ENCODE measurements at regions not wholly inside any gene's neighbourhood (a gene's known extent, or its start where the extent isn't known, plus 50 kb on each side); places are given as distances from the start of the nearest gene placed in this dataset.
"Not testable (repeated sequence)": the region's sequence is repeated elsewhere in the genome, so short reads cannot be mapped to it uniquely, and the experiment has no call there.

DNA sequence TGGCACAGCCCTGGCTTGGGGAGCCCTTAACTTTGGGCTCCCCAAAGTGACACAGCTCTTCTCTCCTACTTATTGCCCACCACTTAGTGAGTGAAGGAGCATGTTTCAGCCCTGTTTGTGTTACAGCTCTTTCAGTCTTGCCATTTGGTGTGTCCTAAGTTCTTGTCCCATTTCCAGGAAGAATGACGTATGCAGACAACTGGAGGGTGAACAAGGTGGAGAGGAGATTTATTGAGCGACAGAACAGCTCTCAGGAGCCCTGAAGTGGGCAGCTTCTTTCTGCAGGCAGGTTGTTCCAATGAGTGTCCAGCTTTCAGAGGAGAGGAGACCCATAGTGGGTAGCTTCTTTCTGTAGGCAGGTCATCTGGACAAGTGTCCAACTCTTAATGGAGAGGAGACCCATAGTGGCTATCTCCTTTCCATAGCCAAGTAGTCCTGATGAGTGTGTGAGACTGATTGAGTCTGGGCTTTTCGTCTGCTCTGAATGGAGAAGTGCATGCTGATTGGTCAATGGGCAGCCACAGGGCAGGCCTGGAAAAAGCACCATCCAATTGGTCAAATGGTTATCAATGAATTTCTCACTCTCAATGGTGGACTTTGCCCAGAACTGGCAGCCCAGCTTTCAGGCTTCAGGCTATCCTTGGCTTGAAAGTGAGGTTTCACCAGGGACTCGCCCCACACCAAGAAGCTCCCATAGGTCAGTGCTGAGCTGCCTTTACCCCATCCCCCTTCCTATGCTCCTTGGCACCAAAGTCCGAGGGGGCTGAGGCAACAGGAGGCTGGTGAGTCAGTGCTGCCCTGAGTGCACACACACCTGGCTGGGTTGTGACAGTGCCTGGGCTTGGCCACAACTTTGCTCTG lies 688.2 kb downstream of the NYAP2 start:
- Histone ChIP-seq H3K4me3 (ENCODE audit: low read length) (no peak overlapping the region), H3K27me3 (ENCODE audit: insufficient read depth, low read length, poor library complexity, severe bottlenecking) (no peaks in the 10 kb centered on the region), H3K36me3 (ENCODE audit: insufficient read depth, low read length) (no peaks in the 10 kb centered on the region), H3K9me3 (ENCODE audit: low read length) (no peaks in the 10 kb centered on the region), H3K4me1 (ENCODE audit: insufficient read depth, low read length) (no peaks in the 10 kb centered on the region), H3K27ac (ENCODE audit: low read depth, low read length) (no peak overlapping the region)
- Mint-ChIP-seq H3K27ac (no peak overlapping the region), H3K4me3 (no peak overlapping the region), H3K9me3 (peaks cover 0 to 3% (median 0%) of the 10 kb centered on the region in 5 donors), H3K27me3 (peaks cover 0 to 2% of the 10 kb centered on the region in 2 donors), H3K4me1 (no peaks in the 10 kb centered on the region), H3K36me3 (no peaks in the 10 kb centered on the region)
- no peak for DNase-seq
- CTCF ChIA-PET, result no interaction called here
- POLR2A ChIA-PET, result no interaction called here

DNA sequence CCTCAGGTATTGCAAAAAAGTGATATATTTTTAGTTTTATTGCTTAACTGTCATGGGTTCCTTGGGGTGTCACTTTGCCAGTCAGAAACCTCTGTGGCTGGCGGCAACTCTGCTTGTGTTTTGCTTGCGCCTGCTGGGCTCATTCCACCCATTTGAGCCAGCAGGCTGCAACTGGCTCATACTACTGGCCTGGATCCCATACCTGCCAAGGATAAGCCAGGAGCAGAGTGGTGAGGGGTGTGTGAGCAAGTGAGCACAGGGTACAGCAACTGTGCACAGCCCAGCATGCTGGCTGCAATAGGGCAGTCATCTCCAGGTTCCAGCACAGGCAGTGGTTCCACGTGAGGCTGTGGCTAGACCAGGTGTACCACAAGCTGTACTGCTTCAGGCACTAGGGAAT lies 687.5 kb downstream of the NYAP2 start:
- Histone ChIP-seq H3K27ac (ENCODE audit: low read depth, low read length) (no peak overlapping the region), H3K36me3 (ENCODE audit: insufficient read depth, low read length) (no peaks in the 10 kb centered on the region), H3K4me3 (ENCODE audit: low read length) (no peak overlapping the region), H3K4me1 (ENCODE audit: insufficient read depth, low read length) (no peaks in the 10 kb centered on the region), H3K9me3 (ENCODE audit: low read length) (no peaks in the 10 kb centered on the region), H3K27me3 (ENCODE audit: insufficient read depth, low read length, poor library complexity, severe bottlenecking) (no peaks in the 10 kb centered on the region)
- no peak overlapping the region for H3K27ac Mint-ChIP-seq
- peaks cover 0 to 2% of the 10 kb centered on the region in 2 donors for H3K27me3 Mint-ChIP-seq
- no peaks in the 10 kb centered on the region for H3K36me3 Mint-ChIP-seq
- H3K9me3 Mint-ChIP-seq, result no peaks in the 10 kb centered on the region
- CTCF ChIA-PET, result no interaction called here
- DNase-seq, result no peak
- no peaks in the 10 kb centered on the region for H3K4me1 Mint-ChIP-seq
- no peak overlapping the region for H3K4me3 Mint-ChIP-seq
- POLR2A ChIA-PET, result no interaction called here

DNA sequence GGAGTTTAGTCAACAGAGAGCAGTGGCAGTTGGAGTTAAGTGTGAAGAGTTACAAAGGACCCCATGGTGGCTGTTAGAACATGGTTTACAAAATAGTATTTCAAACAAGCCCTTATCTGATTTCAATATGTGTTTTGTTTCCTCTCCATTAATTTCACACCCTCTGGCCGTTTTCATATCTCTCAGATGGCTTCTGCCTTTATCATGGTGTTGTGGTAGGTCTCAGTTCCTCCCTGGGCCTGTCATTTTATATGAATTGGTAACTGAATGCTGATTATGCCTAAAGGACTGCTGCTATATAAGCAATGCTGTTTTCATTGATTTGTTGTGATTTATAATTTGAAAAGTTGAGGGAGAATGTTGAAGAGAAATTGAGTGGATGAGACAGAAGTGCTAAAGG lies 686.7 kb downstream of the NYAP2 start:
- Histone ChIP-seq H3K4me3 (ENCODE audit: low read length) (no peak overlapping the region), H3K9me3 (ENCODE audit: low read length) (no peaks in the 10 kb centered on the region), H3K36me3 (ENCODE audit: insufficient read depth, low read length) (no peaks in the 10 kb centered on the region), H3K27me3 (ENCODE audit: insufficient read depth, low read length, poor library complexity, severe bottlenecking) (no peaks in the 10 kb centered on the region), H3K4me1 (ENCODE audit: insufficient read depth, low read length) (no peaks in the 10 kb centered on the region), H3K27ac (ENCODE audit: low read depth, low read length) (no peak overlapping the region)
- DNase-seq, result no peak
- Mint-ChIP-seq H3K36me3 (no peaks in the 10 kb centered on the region), H3K27ac (no peak overlapping the region), H3K27me3 (no peaks in the 10 kb centered on the region), H3K4me3 (no peak overlapping the region), H3K4me1 (no peaks in the 10 kb centered on the region), H3K9me3 (no peaks in the 10 kb centered on the region)
- CTCF ChIA-PET, result no interaction called here
- POLR2A ChIA-PET, result no interaction called here

DNA sequence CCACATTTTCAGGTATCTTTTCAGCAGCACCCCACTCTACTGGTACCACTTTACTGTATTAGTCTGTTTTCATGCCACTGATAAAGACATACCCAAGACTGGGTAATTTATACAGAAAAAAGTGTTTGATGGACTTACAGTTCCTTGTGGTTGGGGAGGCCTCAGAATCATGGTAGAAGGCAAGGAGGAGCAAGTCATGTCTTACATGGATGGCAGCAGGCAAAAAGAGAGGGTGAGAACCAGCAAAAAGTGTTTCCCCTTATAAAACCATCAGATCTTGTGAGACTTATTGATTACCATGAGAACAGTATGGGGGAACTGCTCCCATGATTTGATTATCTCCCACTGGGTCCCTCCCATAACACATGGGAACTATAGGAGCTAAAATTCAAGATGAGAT lies 685.9 kb downstream of the NYAP2 start:
- H3K4me3 ChIP-seq (ENCODE audit: low read length); DNase-seq; CTCF ChIA-PET; H3K36me3 ChIP-seq (ENCODE audit: insufficient read depth, low read length); POLR2A ChIA-PET; H3K9me3 Mint-ChIP-seq; H3K9me3 ChIP-seq (ENCODE audit: low read length); H3K27me3 ChIP-seq (ENCODE audit: insufficient read depth, low read length, poor library complexity, severe bottlenecking); H3K27me3 Mint-ChIP-seq; H3K4me1 Mint-ChIP-seq; H3K36me3 Mint-ChIP-seq; H3K27ac Mint-ChIP-seq; H3K27ac ChIP-seq (ENCODE audit: low read depth, low read length); H3K4me1 ChIP-seq (ENCODE audit: insufficient read depth, low read length): not testable (repeated sequence)
- peak overlapping the region in 1 of 7 donors; percentile 32 for H3K4me3 Mint-ChIP-seq

DNA sequence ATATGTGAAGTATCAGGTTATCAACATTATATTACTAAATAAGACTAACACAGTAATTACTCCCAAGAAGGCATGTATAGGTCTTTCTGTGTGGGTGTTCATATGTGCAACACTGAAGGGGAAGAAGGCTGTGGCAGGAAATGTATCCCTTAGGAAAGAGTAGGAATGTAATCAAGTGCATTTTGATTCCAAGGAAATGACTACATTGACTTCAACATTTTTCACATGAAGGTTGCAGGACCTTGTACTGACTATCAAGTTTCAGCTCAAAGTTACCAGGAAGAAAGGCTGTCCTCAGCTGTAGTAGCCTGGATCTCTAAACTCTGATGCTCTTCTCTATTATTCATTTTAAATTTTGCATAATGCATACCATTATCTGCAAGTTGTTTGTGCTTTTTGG lies 680.8 kb downstream of the NYAP2 start:
- ChIA-PET POLR2A (no interaction called here), CTCF (no interaction called here)
- Histone ChIP-seq H3K4me3 (ENCODE audit: low read length) (no peak overlapping the region), H3K4me1 (ENCODE audit: insufficient read depth, low read length) (no peaks in the 10 kb centered on the region), H3K27ac (ENCODE audit: low read depth, low read length) (no peak overlapping the region), H3K9me3 (ENCODE audit: low read length) (no peaks in the 10 kb centered on the region), H3K27me3 (ENCODE audit: insufficient read depth, low read length, poor library complexity, severe bottlenecking) (no peaks in the 10 kb centered on the region), H3K36me3 (ENCODE audit: insufficient read depth, low read length) (no peaks in the 10 kb centered on the region)
- Mint-ChIP-seq H3K27me3 (no peaks in the 10 kb centered on the region), H3K36me3 (no peaks in the 10 kb centered on the region), H3K27ac (no peak overlapping the region), H3K4me3 (no peak overlapping the region), H3K9me3 (no peaks in the 10 kb centered on the region), H3K4me1 (no peaks in the 10 kb centered on the region)
- DNase-seq, result no peak

DNA sequence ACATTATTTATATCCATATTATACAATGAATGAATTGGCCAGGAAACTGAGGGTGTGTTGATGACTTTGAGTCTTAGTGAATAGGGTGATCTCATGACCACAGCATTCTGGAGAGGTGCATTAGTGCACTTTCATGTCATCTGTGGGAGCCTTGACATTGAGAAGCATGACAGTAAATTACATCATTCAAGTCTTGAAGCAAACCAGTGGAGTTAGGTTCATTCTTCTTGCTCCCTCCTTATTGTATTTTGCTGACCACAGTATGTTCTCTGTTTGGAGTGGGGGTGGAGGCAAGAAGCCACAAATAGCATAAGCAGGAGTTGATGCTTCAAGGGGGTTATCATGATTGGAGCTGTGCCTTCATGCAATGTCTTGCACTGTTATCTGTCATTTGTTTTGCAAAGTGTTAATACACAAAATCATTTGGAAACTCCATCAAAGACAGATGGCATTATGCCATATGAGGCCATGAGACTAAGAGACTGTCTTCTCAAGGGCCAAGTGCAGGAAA lies 680.2 kb downstream of the NYAP2 start:
- no peak overlapping the region for H3K4me3 ChIP-seq (ENCODE audit: low read length)
- Mint-ChIP-seq H3K27me3 (no peaks in the 10 kb centered on the region), H3K27ac (no peak overlapping the region), H3K36me3 (no peaks in the 10 kb centered on the region), H3K4me1 (no peaks in the 10 kb centered on the region), H3K9me3 (no peaks in the 10 kb centered on the region), H3K4me3 (no peak overlapping the region)
- H3K9me3 ChIP-seq (ENCODE audit: low read length), result no peaks in the 10 kb centered on the region
- no peak overlapping the region for H3K27ac ChIP-seq (ENCODE audit: low read depth, low read length)
- ChIA-PET POLR2A (no interaction called here), CTCF (no interaction called here)
- H3K4me1 ChIP-seq (ENCODE audit: insufficient read depth, low read length), result no peaks in the 10 kb centered on the region
- no peaks in the 10 kb centered on the region for H3K36me3 ChIP-seq (ENCODE audit: insufficient read depth, low read length)
- DNase-seq, result no peak
- no peaks in the 10 kb centered on the region for H3K27me3 ChIP-seq (ENCODE audit: insufficient read depth, low read length, poor library complexity, severe bottlenecking)

DNA sequence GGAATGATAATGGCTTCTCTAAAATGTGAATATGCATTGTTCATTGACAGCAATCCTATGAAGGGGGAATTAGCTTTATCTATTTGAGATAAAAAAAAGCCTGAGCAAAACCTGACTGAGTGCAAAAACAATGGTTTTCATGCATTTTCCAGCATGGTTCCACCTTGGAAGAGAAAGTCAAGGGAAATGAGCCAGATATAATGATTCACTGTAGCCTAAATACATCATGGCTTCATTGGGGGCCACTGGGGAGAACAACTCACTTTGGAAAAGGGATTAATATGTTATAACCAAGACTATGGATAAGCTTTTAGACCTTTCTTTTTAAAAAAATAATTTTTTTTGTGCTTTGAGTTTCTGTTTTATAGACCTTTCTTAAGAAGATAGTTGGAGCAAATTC lies 679.7 kb downstream of the NYAP2 start:
- H3K4me3 Mint-ChIP-seq, result no peak overlapping the region
- no peaks in the 10 kb centered on the region for H3K27me3 Mint-ChIP-seq
- no peaks in the 10 kb centered on the region for H3K4me1 Mint-ChIP-seq
- POLR2A ChIA-PET, result no interaction called here
- no peaks in the 10 kb centered on the region for H3K9me3 ChIP-seq (ENCODE audit: low read length)
- no peak overlapping the region for H3K27ac Mint-ChIP-seq
- no peaks in the 10 kb centered on the region for H3K4me1 ChIP-seq (ENCODE audit: insufficient read depth, low read length)
- H3K27ac ChIP-seq (ENCODE audit: low read depth, low read length), result no peak overlapping the region
- CTCF ChIA-PET, result no interaction called here
- DNase-seq, result no peak
- H3K36me3 ChIP-seq (ENCODE audit: insufficient read depth, low read length), result no peaks in the 10 kb centered on the region
- H3K36me3 Mint-ChIP-seq, result no peaks in the 10 kb centered on the region
- H3K27me3 ChIP-seq (ENCODE audit: insufficient read depth, low read length, poor library complexity, severe bottlenecking), result no peaks in the 10 kb centered on the region
- H3K9me3 Mint-ChIP-seq, result no peaks in the 10 kb centered on the region
- no peak overlapping the region for H3K4me3 ChIP-seq (ENCODE audit: low read length)

DNA sequence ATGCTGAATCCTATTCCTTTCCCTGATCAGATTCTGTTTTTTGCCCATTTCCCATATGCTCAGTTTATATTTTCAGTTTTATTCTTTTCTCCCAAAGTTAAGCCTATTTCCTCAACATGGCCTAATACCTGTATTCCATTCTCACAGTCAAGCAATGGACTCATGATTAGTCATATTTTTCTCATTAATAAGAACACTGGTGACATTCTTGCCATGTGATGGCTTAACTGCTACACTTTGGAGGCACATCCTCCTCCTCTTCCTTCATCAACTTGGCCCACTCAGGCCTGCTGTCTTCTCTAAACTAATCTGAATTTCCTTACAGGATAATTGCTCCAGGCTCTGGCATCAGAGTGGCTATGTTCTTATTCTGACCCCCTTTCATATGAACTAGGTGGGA lies 679.2 kb downstream of the NYAP2 start:
- DNase-seq, result no peak
- ChIA-PET CTCF (no interaction called here), POLR2A (no interaction called here)
- no peaks in the 10 kb centered on the region for H3K4me1 Mint-ChIP-seq
- H3K4me3 Mint-ChIP-seq, result no peak overlapping the region
- no peaks in the 10 kb centered on the region for H3K36me3 Mint-ChIP-seq
- no peaks in the 10 kb centered on the region for H3K36me3 ChIP-seq (ENCODE audit: insufficient read depth, low read length)
- H3K4me1 ChIP-seq (ENCODE audit: insufficient read depth, low read length), result no peaks in the 10 kb centered on the region
- no peak overlapping the region for H3K27ac ChIP-seq (ENCODE audit: low read depth, low read length)
- H3K27me3 Mint-ChIP-seq, result no peaks in the 10 kb centered on the region
- H3K27me3 ChIP-seq (ENCODE audit: insufficient read depth, low read length, poor library complexity, severe bottlenecking), result no peaks in the 10 kb centered on the region
- no peak overlapping the region for H3K27ac Mint-ChIP-seq
- H3K4me3 ChIP-seq (ENCODE audit: low read length), result no peak overlapping the region
- H3K9me3 Mint-ChIP-seq, result no peaks in the 10 kb centered on the region
- no peaks in the 10 kb centered on the region for H3K9me3 ChIP-seq (ENCODE audit: low read length)

Data from CD8-positive, alpha-beta memory T cell (primary cell).